Vagina (tissue), 2 donors: ENCODE measurements at regions not wholly inside any gene's neighbourhood (a gene's known extent, or its start where the extent isn't known, plus 50 kb on each side); places are given as distances from the start of the nearest gene placed in this dataset.

Experiments
- DNase-seq, 2 donors: peaks; one replicate each; pipeline ENCODE4 v3.0.0-alpha.2; 2017; ENCODE audit errors: extremely low spot score in 2 of 2
- H3K27ac ChIP-seq: fragments of 200-600 bp; sonication (generic); one replicate; pipeline ENCODE4 v1.5.1; 2019
- H3K27me3 ChIP-seq: fragments of 200-600 bp; sonication (generic); one replicate; pipeline ENCODE4 v1.5.1; 2019
- H3K36me3 ChIP-seq, 2 donors: fragments of 200-600 bp; sonication (generic); one replicate each; pipeline ENCODE4 v1.5.1; 2017 to 2019
- H3K4me1 ChIP-seq: fragments of 200-600 bp; sonication (generic); one replicate; pipeline ENCODE4 v1.5.1; 2019
- H3K4me3 ChIP-seq, 2 donors: fragments of 200-600 bp; sonication (generic); 1 replicate in 1 of 2; 2 replicates in 1 of 2; pipeline ENCODE4 v1.5.1; 2016 to 2019
- H3K9me3 ChIP-seq: fragments of 200-600 bp; sonication (generic); one replicate; pipeline ENCODE4 v1.5.1; 2019
- CTCF ChIP-seq, 3 experiments: fragments of 450-650 bp in 2 of 3; fragments of 200-600 bp in 1 of 3; sonication (generic) in 1 of 3; IDR thresholded peaks; one replicate each; pipeline ENCODE4 v1.5.1; 2017 to 2019; ENCODE audit warnings: antibody characterized with exemption in 3 of 3, mild to moderate bottlenecking in 2 of 3, moderate library complexity in 2 of 3
- POLR2A ChIP-seq, 2 donors: fragments of 450-650 bp; IDR thresholded peaks; one replicate each; pipeline ENCODE4 v1.6.1; 2017; ENCODE audit warnings: antibody characterized with exemption in 2 of 2, mild to moderate bottlenecking in 2 of 2, moderate library complexity in 2 of 2
- POLR2AphosphoS5 ChIP-seq, 2 donors: sonication (generic); formaldehyde crosslinking; IDR thresholded peaks; one replicate each; pipeline ENCODE4 v1.9.0; 2017; ENCODE audit warnings: antibody characterized with exemption in 2 of 2, mild to moderate bottlenecking in 2 of 2, low read depth in 1 of 2; ENCODE audit not compliant: insufficient read depth in 1 of 2
- intact Hi-C: fragments of 100-400 bp; cut with DNase I; formaldehyde crosslinking; loops from one replicate; pipeline ENCODE4 v1.15.1; 2023

GRCh38 chr7:94160719-94161435 is 156.7 kb upstream of the BET1 start:
- no peak overlapping the region for H3K4me3 ChIP-seq
- H3K4me1 ChIP-seq: no peaks in the 10 kb centered on the region
- DNase-seq: no peak
- no peak overlapping the region for H3K27ac ChIP-seq
- H3K36me3 ChIP-seq: no peaks in the 10 kb centered on the region
- no peak for TF ChIP-seq POLR2A (IDR thresholded peaks at IDR 0.05)
- no peak for TF ChIP-seq POLR2AphosphoS5 (IDR thresholded peaks at IDR 0.05; ENCODE audit: insufficient read depth in 1 of 2, low read depth in 1 of 2)
- no peak for TF ChIP-seq CTCF (IDR thresholded peaks at IDR 0.05)
- no peaks in the 10 kb centered on the region for H3K9me3 ChIP-seq
- intact Hi-C loops: no loop called here
- no peaks in the 10 kb centered on the region for H3K27me3 ChIP-seq

GRCh38 chr7:94161476-94161875 is 157.3 kb upstream of the BET1 start:
- intact Hi-C loops: no loop called here
- H3K4me3 ChIP-seq: no peak overlapping the region
- no peak overlapping the region for H3K27ac ChIP-seq
- H3K36me3 ChIP-seq: no peaks in the 10 kb centered on the region
- no peaks in the 10 kb centered on the region for H3K4me1 ChIP-seq
- H3K27me3 ChIP-seq: no peaks in the 10 kb centered on the region
- no peaks in the 10 kb centered on the region for H3K9me3 ChIP-seq
- no peak for TF ChIP-seq CTCF (IDR thresholded peaks at IDR 0.05)
- TF ChIP-seq POLR2AphosphoS5 (IDR thresholded peaks at IDR 0.05; ENCODE audit: insufficient read depth in 1 of 2, low read depth in 1 of 2): no peak
- TF ChIP-seq POLR2A (IDR thresholded peaks at IDR 0.05): no peak
- no peak for DNase-seq

GRCh38 chr7:94169682-94170081 is 165.5 kb upstream of the BET1 start:
- Histone ChIP-seq H3K4me1 (no peaks in the 10 kb centered on the region), H3K36me3 (no peaks in the 10 kb centered on the region), H3K27ac (no peak overlapping the region), H3K9me3 (no peaks in the 10 kb centered on the region), H3K27me3 (no peaks in the 10 kb centered on the region), H3K4me3 (no peak overlapping the region)
- intact Hi-C loops: no loop called here
- no peak for DNase-seq
- TF ChIP-seq POLR2AphosphoS5 (IDR thresholded peaks at IDR 0.05; ENCODE audit: insufficient read depth in 1 of 2, low read depth in 1 of 2) (no peak), CTCF (IDR thresholded peaks at IDR 0.05) (no peak), POLR2A (IDR thresholded peaks at IDR 0.05) (no peak)

- no peaks in the 10 kb centered on the region for H3K4me1 ChIP-seq
- intact Hi-C loops: no loop called here
- H3K27ac ChIP-seq: no peak overlapping the region
- DNase-seq: no peak
- no peaks in the 10 kb centered on the region for H3K9me3 ChIP-seq
- no peaks in the 10 kb centered on the region for H3K36me3 ChIP-seq
- H3K27me3 ChIP-seq: no peaks in the 10 kb centered on the region
- TF ChIP-seq POLR2A (IDR thresholded peaks at IDR 0.05) (no peak), POLR2AphosphoS5 (IDR thresholded peaks at IDR 0.05; ENCODE audit: insufficient read depth in 1 of 2, low read depth in 1 of 2) (no peak), CTCF (IDR thresholded peaks at IDR 0.05) (no peak)
- no peak overlapping the region for H3K4me3 ChIP-seq
Measured at GRCh38 chr7:94170836-94171235, 166.7 kb upstream of the BET1 start.

GRCh38 chr7:94173436-94173835 is 169.3 kb upstream of the BET1 start:
- no peaks in the 10 kb centered on the region for H3K36me3 ChIP-seq
- H3K27ac ChIP-seq: no peak overlapping the region
- no peak for DNase-seq
- H3K27me3 ChIP-seq: no peaks in the 10 kb centered on the region
- intact Hi-C loops: no loop called here
- no peak overlapping the region for H3K4me3 ChIP-seq
- TF ChIP-seq POLR2A (IDR thresholded peaks at IDR 0.05) (no peak), CTCF (IDR thresholded peaks at IDR 0.05) (no peak), POLR2AphosphoS5 (IDR thresholded peaks at IDR 0.05; ENCODE audit: insufficient read depth in 1 of 2, low read depth in 1 of 2) (no peak)
- H3K4me1 ChIP-seq: no peaks in the 10 kb centered on the region
- no peaks in the 10 kb centered on the region for H3K9me3 ChIP-seq
